HG03135 (cell line): ENCODE measurements at regions not wholly inside any gene's neighbourhood (a gene's known extent, or its start where the extent isn't known, plus 50 kb on each side); places are given as distances from the start of the nearest gene placed in this dataset.

ENCODE experiments used
- ATAC-seq: cut with Tn5 transposase; IDR thresholded peaks from one replicate; pipeline ENCODE4 v1.9.1; 2021; ENCODE audit warnings: mild to moderate bottlenecking, moderate library complexity; ENCODE audit not compliant: unreplicated experiment

DNA sequence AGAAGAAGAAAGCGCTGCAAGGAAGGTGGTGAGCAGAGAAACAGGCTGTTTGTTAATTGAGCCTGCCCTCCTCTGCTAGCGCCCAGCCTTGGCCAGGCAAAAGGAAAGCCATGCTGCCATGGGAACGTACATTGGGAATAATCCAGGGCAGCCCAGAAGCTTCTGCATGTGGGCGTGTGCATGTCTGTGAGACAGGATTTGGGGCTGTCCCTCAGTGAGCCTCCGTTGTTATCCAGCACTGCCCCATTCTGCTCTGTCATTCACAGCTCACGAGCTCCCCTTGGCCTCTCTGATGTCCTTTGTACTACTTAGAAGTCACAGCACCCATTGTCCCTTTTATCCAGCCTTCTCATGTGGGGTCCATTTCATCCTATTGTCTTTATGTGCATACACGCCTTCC lies 239.1 kb upstream of the ROPN1 start:
- ATAC-seq = no peak

DNA sequence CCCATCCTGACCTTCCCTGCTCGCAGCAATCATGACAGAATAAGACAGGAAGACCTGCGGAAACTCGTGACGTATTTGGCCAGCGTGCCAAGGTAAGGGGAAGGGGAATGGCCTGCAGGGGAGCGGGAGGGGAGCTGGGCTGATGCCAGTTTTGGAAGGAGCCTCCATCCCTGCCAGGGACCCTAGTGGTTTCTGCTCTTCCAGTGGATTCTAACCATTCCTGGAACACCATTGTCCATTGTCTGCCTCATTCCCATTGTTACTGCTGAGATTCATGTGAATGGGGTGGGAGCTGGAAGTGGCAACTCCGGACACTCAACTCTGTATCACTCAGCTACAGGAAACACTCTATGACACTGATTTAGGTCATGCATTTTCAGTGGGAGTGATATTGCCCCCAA lies 242.9 kb upstream of the ROPN1 start:
- ATAC-seq = no peak

DNA sequence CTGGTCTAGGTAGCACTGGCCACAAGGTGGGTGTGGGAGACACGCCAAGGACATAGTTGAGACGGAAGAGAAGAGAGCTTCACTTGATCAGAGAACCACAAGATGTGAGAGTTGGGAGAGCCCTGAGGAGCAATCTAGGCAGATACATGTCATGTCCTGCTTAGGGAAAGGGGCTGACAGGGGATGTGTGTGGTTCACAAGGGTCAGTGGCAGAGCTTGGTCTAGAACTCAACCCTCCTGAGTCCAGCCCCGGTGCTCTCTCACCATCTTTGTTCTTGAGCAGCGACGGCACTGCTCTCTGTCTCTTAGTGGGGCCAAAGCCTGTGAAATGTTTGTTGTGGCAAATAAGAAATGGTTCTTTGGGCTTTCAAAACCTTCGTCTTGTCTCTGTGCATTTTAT lies 243.5 kb upstream of the ROPN1 start:
- no peak for ATAC-seq

DNA sequence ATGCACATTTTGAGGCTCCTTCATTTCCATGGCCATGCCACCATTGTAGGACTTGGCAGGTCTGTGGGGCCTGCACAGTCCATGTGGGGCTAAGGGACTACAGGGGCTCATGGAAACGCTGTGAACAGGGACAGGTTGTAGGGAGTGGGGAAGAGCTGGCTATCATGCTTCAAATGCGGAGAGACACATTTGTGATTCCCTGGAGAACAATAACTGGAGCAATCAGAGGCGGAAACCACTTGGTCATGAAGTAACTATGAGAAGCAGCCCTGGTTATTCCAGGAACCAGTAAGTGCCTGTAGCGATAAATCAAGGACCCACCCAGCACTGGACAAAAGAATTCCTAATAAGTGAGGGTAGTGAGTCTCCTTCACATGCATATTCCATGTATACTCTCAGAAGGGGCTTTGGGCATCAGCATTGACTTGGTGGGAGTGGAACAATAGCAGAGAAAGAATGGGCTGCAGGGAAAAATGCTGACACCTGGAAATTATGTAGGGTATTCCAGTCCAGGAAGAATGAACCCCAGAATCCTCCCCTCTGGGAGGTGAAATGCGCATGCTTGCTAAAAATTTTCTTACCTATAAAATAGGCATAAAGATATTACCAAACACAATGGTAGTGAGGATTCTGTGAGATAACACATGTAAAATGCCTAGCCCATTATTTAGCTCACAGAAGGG lies 251.4 kb upstream of the ROPN1 start:
- ATAC-seq = no peak

DNA sequence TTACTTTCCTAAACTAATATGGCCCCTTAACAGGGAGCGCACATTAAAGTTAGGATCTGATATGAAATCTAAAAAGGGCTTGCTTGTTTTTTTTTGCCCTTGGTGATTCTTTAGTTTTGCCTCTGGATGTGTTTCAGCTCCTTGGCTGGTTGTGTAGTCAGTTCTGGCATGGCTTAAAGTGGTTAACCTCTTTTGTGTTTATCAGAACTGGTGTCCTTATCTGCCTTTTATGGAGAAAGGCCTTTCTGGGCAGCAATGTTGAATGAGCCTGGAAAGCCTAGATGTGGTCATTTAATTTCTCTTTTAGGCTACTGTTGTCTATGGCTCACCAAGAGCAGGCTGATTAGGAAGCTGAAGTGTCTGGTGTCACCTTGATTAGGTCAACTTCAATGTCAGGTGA lies 254.5 kb upstream of the ROPN1 start:
- no peak for ATAC-seq

DNA sequence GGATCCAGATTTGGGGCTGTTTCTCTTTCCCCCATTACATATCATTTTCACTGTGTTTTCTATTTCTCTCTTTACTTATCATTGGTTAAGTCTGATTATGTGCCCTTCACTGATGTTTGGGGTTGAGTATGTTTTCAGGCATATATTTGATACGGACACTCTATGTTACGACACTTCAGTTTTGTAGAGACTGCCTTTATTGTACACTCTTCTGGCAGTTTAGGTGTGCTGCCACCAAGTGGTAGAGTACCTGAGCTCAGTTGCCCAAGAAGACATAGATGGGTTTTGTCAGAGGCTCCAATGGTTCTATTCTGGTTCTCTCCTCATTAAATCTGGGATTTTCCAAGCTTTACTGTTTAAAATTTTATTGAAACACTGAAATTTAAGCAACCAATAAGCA lies 255.0 kb upstream of the ROPN1 start:
- ATAC-seq = no peak

DNA sequence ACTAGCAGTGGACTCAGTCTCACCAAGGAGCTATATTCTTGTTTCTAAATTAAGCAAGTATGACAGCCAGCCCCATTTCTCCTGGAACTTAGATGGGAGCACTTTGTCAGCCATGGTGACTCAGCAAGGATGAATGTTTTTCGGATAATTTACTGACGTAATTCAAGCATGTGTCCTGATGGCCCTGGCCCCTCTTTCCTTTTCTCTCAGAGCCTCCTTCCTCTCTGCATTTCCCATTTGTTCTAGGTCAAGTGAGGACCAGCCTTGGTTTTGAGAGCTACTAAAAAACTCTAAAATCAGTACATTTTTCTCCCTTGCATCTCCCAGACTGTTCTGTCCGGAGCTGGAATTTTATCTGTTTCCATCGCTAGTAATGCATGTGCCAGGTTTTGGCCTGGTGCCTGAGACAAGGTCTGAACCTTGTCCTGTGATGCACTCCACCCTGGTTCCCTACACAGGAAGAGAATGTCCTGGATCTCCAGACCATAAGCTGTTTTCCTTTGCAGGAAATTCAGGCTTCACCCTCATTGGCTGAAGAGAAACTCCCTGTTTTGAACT lies 256.6 kb upstream of the ROPN1 start:
- ATAC-seq = no peak

DNA sequence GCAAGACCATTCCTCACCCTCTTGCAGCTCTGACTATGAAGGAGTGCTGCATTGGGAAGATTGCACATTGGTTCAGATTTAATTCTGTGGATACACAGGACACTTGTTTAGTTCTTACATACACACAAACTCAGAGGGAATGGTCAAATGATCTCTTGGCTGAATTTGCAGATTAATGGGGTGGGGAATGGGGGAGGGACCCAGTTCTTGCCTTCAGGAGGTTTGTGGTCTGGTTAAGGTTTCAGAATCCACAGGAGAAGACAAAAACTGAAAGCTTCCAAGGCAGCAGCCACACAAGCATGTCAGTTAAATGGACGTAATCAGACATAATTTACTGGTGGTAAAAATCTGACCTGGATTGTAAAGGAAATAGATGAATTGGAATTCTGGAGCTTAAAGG lies 257.1 kb upstream of the ROPN1 start:
- ATAC-seq = no peak

DNA sequence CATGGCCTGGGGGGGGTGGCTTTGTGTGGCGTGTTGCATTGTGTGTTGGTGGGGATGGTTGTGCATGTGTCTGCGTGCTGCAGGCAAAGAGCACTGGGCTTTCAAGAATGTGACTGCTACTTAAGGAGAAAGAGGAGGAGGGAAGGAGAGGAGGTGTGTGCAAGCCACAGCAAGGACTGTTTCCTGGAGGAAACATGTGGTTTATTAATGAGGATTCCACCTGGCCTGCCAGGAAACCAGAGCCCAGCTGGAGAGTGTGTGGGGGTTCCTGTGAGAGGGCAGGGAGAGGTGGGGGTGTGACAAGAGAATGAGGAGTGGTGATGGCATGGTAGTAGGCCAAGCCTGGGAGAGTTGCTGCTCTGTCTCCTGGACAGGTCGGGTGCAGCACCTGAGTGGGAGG lies 258.1 kb upstream of the ROPN1 start:
- no peak for ATAC-seq

DNA sequence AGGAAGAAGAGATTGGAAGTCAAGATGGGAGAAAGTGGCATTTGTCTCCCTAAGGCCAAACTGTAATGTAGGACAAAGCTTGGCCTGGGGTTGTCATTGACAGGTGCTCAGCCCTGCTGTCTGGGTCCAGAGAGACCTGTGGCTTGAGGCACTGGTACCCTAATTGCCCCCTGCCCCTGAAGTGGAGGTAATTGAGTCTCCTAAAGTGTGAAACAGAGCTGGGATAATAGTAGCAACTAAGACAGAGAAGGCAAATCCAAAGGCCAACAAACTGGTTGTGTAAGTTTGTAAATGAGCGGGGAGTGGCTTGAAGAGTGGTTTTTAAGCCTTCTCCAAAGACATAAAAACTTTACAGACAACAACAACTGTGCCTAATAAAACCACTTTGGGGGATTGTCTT lies 264.2 kb upstream of the ROPN1 start:
- no peak for ATAC-seq

DNA sequence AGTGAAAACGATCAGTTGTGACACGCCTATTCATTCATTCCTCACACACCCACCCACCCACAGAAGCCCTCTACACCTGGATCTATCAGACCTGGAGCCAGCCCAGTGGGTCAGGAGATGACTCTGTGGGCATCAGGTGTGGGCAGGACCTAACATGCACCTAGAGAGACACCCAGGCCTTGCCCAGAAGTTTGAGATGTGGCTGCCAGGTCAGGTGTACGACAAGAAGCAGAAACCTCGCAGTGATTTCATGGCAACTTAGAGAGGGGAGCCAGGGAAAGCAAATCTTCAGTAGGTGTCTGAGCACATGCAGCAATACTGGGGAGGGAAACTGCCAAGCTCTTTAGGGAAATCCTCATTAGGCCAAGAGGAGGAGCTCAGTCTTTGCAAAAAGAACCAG lies 264.7 kb upstream of the ROPN1 start:
- no peak for ATAC-seq

DNA sequence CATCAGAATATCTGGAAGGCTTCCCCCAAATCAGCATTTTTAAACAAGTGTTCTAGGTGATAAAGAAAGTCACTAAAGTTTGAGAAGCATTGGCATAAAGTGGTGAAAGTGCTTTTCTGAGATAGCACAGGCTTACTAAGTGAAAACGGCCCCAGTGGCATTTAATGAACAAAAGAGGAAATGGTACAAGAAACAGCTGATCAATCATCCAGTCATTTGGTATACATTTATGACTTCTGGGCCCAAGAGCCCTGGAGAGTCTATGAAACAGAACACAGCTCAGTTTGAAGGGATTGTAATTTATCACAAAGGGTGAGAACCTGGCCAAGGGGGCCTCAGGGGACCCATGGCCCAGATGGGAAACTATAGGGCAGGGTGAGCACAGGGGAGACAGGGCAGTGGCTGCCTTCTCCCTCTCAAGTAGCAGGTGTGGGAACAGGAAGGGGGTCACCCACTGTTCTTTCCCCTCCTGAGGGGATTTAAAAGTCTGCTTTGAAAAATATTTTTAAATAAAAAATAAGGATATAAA lies 265.5 kb upstream of the ROPN1 start:
- no peak for ATAC-seq

DNA sequence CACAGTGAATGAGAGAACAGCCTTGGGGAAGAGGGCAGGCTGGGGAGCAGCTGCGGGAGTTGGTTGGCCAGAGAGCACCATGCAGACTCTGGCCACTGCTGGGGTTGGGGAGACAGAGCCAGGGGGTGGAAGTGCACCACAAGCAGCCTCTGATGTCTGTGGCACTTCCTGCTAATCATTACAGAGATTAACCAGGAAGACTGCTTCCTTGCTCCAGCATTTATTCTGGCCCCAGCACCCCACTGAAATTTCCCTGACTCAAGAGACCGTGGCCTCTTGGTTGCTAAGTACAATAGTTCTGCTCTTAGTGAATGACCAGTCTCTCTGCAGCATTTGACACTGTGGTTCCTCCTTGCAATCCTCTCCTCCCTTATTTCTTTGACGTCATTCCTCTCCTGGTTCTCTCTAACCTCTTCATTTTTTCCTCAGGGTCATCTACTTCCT lies 266.2 kb upstream of the ROPN1 start:
- ATAC-seq = no peak

DNA sequence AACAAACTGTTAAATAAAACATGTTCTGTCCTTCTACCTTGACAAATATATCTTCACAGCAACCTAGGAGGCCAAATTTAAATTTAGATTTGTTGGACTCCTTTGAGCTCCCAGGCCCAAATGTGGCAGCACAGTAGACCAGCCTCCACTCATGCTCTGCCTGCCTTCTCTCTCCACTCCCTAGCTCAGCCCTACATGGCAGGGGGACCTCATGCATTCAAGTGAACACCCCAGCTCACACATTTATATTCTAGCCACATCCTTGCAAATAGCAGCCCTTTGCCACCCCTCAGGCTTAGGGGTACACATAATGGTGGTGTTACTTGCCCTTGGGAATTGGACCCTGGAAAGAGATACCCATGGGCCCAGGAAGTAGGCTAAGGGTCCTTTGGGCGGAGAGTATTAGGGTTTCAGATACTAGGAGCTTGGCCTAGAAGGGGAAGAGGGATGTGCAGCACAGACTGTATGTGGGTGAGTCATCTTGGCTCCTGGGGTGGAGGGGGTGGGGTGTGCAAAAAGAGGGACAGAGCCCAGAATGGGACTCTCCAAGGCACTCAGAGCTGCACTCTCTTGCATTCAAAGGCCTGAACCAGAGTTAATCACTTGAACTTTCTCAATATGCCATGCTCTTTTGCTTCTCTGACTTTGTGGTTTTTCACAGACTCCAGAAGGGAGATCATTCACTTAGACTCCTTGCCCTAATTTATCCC lies 268.4 kb upstream of the ROPN1 start:
- ATAC-seq = no peak

DNA sequence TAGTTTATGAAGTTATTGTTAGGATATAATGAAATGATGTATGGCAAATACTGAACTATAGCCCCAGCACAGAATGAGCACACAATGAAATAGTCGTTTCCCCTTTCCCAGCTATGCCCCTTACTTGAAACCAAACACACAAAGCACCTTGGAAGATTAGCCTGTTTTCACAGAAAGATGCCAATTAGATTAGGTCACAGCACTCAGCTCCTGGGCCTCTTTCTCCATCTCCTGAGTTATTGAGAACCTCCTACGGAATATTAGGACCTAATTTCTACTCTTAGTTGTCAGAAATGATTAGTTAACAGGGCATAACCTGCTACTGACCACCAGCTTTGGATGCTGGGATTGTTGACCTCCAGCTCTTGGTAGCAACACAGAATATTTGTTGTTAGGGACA lies 269.4 kb upstream of the ROPN1 start:
- ATAC-seq = no peak

DNA sequence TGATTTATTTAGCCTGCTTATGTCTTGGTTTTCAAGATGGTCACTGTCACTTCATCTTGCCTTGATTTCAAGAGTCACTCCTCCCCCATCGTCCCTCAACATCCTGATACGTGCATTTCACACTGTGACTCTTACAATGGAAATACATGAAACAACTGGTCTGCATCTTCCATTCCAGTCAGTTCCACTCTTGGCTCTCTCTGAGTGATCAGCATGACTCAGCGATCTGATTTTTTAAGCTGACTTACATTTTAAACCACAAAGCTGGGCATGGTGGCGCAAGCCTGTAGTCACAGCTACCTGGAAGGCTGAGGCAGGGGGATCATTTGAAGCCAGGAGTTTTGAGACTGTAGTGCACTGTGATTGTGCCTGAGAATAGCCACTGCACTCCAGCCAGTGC lies 271.2 kb upstream of the ROPN1 start:
- no peak for ATAC-seq

DNA sequence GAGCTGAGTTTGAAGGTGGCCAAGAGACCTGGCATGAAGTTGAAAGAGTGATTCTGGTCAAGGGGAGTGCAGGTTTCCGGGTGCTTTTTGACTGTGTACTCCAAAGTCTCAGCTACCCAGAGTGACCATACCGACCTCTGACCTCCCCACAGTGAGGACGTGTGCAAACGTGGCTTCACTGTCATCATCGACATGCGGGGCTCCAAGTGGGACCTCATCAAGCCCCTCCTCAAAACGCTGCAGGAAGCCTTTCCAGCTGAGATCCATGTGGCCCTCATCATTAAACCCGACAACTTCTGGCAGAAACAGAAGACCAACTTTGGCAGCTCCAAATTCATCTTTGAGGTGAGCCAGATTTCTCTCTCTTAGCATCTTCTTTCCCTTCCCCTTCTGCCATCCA lies 272.4 kb upstream of the ROPN1 start:
- no peak for ATAC-seq

DNA sequence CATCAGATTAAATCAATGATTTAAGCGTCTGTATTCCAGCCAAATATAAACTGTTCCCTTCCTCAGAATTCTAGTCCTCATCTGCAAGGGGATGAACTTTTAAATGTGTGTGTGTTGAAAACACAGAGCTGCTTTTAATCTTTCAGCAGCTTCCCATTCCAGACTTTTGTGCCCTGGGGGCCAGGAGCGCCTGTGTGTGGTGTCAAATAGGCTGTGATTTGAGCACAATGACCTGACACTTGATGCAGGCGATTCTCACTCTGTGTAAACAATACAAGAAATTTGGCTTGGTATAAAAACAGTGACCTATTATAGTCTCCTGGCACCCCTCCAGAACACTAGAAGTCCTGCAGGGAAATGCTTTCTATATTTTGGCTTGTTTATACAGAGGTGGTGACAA lies 274.6 kb upstream of the ROPN1 start:
- ATAC-seq = no peak

DNA sequence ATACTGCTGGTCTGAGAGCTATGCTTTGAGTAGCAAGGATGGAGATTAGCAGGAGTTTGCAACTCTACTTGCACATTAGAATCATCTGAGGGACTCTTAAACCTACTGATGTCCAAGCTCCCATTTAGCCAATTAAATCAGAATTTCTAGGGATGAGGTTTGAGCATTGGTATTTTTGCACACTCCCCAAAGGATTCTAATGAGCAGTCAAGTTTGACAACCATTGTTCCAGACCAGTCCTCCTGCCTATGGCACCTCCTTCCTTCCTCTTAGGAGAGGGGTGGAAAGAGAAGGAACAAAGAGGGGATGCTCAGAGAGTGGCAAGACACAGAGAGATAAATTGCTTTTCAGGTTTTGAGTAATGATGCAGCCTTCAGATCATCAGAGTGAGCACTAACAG lies 275.5 kb upstream of the ROPN1 start:
- no peak for ATAC-seq

DNA sequence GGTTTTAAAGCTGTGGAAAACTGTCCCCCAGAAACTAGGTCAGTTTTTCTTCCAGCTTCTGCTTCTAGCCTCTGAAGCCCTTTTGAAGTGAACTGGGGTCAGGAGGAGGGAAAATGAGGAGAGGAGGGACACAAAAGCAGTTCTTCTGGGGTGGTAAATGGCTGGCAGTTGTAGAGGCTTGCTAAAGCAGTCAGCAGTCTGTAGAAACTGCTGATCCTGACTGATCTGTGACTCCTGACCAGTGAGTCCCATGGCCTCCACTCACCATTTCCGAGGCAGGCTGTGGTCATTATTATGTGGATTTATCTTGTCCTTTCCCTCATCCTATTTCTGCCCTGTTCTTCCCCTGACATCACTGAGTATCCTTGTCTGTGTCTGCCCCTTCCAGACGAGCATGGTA lies 276.4 kb upstream of the ROPN1 start:
- ATAC-seq = no peak

DNA sequence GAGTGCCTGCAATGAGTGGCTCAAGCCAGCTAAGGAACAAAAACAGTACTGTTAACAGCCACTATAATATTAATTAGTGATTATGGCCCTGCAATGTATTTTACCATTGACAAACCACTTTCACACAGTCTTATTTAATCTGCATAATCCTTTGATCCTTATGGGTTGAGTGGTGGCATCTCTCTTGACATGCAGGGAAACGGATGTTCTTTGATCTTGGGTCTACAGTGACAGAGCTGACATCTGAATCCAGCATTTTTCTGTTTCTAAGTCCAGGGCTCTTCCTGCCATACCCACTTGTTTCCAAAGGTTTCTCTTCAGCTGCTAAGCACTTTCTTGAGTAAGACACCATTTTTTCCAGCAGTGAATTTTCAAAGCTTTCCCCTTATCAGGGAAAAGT lies 277.7 kb upstream of the ROPN1 start:
- ATAC-seq = no peak

DNA sequence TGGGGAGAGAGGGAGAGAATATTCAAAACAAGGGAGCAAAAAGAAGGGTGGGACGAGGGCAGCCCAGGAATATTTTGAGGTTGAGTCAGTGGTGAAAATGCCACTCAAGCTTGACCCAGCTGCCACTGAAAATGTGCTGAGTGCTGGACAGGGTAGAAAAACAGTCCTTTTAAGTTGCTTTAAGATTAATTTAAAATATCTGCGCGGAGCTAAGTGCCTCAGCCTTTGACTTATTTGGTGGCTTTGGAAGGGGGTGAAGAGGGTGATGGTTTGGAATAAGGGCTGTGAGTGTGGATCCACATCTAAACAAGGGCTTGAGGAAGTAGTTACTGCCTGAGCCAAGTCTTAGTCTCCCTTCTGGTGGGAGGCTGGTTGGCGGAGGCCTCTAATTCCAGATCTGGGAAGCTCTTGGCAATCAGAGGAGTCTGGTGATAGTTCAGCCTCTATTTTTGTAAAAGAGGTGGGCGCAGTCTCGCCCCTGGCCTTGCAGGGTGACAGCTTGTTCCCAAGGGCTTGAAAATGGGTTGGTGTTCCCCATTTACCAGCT lies 280.8 kb upstream of the ROPN1 start:
- no peak for ATAC-seq
